Tibial artery (tissue), 4 donors: ENCODE measurements at regions not wholly inside any gene's neighbourhood (a gene's known extent, or its start where the extent isn't known, plus 50 kb on each side); places are given as distances from the start of the nearest gene placed in this dataset.

Experiments
- DNase-seq, 2 donors: peaks; one replicate each; pipeline ENCODE4 v3.0.0-alpha.2; 2019
- H3K27ac ChIP-seq, 2 donors: fragments of 200-600 bp; sonication (generic) in 1 of 2; 1 replicate in 1 of 2; 2 replicates in 1 of 2; pipeline ENCODE4 v1.5.1; 2018 to 2019; ENCODE audit warnings: mild to moderate bottlenecking in 1 of 2
- H3K27me3 ChIP-seq, 2 donors: fragments of 200-600 bp; sonication (generic) in 1 of 2; one replicate each; pipeline versions ENCODE4 v1.5.1 to v1.6.0; 2016 to 2019
- H3K36me3 ChIP-seq, 3 donors: fragments of 200-600 bp; sonication (generic) in 2 of 3; one replicate each; pipeline ENCODE4 v1.5.1; 2016 to 2019; ENCODE audit warnings: mild to moderate bottlenecking in 2 of 3
- H3K4me1 ChIP-seq, 4 donors: fragments of 200-600 bp; sonication (generic) in 2 of 4; 1 replicate in 3 of 4; 2 replicates in 1 of 4; pipeline ENCODE4 v1.5.1; 2016 to 2019
- H3K4me3 ChIP-seq, 2 donors: fragments of 200-600 bp; sonication (generic) in 1 of 2; 1 replicate in 1 of 2; 2 replicates in 1 of 2; pipeline ENCODE4 v1.5.1; 2018 to 2019; ENCODE audit warnings: mild to moderate bottlenecking in 2 of 2
- H3K9me3 ChIP-seq, 3 donors: fragments of 200-600 bp; sonication (generic) in 1 of 3; one replicate each; pipeline ENCODE4 v1.5.1; 2016 to 2019
- CTCF ChIP-seq, 2 experiments: fragments of 200-600 bp in 1 of 2; fragments of 450-650 bp in 1 of 2; IDR thresholded peaks; one replicate each; pipeline ENCODE4 v1.5.1; 2017 to 2019; ENCODE audit warnings: antibody characterized with exemption in 2 of 2, mild to moderate bottlenecking in 1 of 2, moderate library complexity in 1 of 2
- intact Hi-C: fragments of 100-400 bp; cut with DNase I; formaldehyde crosslinking; loops from one replicate; pipeline ENCODE4 v1.15.0; 2023; ENCODE audit warnings: low total_unique reads

DNA sequence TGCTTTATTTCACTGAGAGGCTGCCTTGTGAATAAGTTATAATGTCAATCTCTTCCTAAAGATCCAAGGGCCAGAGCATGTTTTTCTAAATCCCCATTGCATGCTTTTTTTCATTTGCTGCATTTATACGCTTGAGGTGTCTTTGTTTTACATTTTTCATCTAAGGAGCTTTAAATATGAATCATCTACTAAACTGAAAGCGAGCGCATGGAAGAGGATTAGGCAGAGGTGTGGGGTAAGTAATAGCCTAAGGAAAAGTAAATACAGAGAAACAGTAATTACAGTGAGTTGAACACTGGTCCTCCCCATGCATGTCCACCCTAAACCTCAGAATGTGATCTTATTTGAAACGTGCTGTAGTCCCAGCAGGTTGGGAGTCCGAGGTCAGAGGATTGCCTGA is 76.4 kb upstream of the METAP2 start:
- no peak for TF ChIP-seq CTCF (IDR thresholded peaks at IDR 0.05)
- H3K4me3 ChIP-seq = no peak overlapping the region
- H3K27me3 ChIP-seq = no peaks in the 10 kb centered on the region
- intact Hi-C loops = no loop called here
- H3K4me1 ChIP-seq = peaks cover 0 to 13% (median 3%) of the 10 kb centered on the region in 4 donors
- no peaks in the 10 kb centered on the region for H3K36me3 ChIP-seq
- H3K27ac ChIP-seq = no peak overlapping the region
- no peak for DNase-seq
- no peaks in the 10 kb centered on the region for H3K9me3 ChIP-seq

- no peaks in the 10 kb centered on the region for H3K9me3 ChIP-seq
- no peaks in the 10 kb centered on the region for H3K4me1 ChIP-seq
- no peak overlapping the region for H3K4me3 ChIP-seq
- TF ChIP-seq CTCF (IDR thresholded peaks at IDR 0.05) = no peak
- no peaks in the 10 kb centered on the region for H3K36me3 ChIP-seq
- H3K27me3 ChIP-seq = no peaks in the 10 kb centered on the region
- intact Hi-C loops = no loop called here
- no peak for DNase-seq
- H3K27ac ChIP-seq = no peak overlapping the region
These were observed 71.9 kb upstream of the METAP2 start for GRCh38 chr12:95402096-95402495.

GRCh38 chr12:95408201-95408600 is 65.8 kb upstream of the METAP2 start:
- Histone ChIP-seq H3K36me3 (no peaks in the 10 kb centered on the region), H3K9me3 (no peaks in the 10 kb centered on the region), H3K27me3 (no peaks in the 10 kb centered on the region), H3K27ac (no peak overlapping the region), H3K4me3 (no peak overlapping the region), H3K4me1 (peaks cover 0 to 10% (median 6%) of the 10 kb centered on the region in 4 donors)
- no peak for TF ChIP-seq CTCF (IDR thresholded peaks at IDR 0.05)
- intact Hi-C loops = no loop called here
- no peak for DNase-seq

DNA sequence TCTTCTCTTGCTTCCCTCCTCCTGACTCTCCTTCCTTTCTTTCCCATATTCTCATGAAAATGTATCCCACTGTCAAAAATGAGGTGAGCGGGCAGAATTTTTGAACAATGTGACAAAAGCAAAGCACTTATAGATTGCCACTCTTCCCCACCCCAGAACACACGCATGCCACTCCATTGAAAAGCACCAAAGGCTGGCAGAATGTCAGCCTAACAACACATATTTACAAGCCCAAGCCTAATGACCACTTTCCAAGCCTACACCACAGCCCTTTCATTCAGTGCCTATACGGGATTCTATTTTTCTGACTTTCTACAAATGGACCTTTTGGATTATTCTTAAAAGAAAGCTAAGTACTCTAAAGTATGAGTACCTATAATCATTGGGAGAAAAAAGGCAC is 62.9 kb upstream of the METAP2 start:
- no peak for DNase-seq
- H3K27ac ChIP-seq = no peak overlapping the region

DNA sequence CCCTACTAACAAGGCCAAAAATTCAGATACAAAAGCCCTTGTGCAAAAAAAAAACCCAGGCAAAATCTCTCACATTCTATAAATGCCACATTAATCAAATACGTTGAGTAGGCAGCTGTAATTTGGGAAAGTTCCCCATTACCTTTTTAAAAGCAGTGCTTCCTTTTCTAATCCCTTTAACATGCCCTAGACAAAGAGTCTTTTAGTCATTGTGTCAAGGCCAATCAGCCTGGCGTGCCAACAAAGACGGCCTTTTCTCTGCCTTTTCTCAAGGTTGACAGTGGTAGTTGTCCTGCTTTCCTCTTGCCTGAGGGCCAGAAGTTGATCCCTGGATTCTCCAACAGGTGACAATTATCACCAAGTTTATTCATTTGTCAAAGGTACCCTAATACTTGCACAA is 62.5 kb upstream of the METAP2 start:
- no peaks in the 10 kb centered on the region for H3K27me3 ChIP-seq
- intact Hi-C loops = no loop called here
- TF ChIP-seq CTCF (IDR thresholded peaks at IDR 0.05) = no peak
- no peak overlapping the region for H3K4me3 ChIP-seq
- H3K27ac ChIP-seq = no peak overlapping the region
- H3K4me1 ChIP-seq = peaks cover 0 to 30% (median 6%) of the 10 kb centered on the region in 4 donors
- DNase-seq = no peak
- H3K9me3 ChIP-seq = no peaks in the 10 kb centered on the region
- no peaks in the 10 kb centered on the region for H3K36me3 ChIP-seq

More for the DNA sequence above, 62.9 kb upstream of the METAP2 start:
- intact Hi-C loops = no loop called here
- H3K9me3 ChIP-seq = no peaks in the 10 kb centered on the region
- TF ChIP-seq CTCF (IDR thresholded peaks at IDR 0.05) = no peak
- H3K27me3 ChIP-seq = no peaks in the 10 kb centered on the region
- no peaks in the 10 kb centered on the region for H3K36me3 ChIP-seq
- H3K4me3 ChIP-seq = no peak overlapping the region
- H3K4me1 ChIP-seq = peaks cover 0 to 29% (median 6%) of the 10 kb centered on the region in 4 donors
